ENCODE measurements at regions not wholly inside any gene's neighbourhood (a gene's known extent, or its start where the extent isn't known, plus 50 kb on each side); places are given as distances from the start of the nearest gene placed in this dataset.

DNA sequence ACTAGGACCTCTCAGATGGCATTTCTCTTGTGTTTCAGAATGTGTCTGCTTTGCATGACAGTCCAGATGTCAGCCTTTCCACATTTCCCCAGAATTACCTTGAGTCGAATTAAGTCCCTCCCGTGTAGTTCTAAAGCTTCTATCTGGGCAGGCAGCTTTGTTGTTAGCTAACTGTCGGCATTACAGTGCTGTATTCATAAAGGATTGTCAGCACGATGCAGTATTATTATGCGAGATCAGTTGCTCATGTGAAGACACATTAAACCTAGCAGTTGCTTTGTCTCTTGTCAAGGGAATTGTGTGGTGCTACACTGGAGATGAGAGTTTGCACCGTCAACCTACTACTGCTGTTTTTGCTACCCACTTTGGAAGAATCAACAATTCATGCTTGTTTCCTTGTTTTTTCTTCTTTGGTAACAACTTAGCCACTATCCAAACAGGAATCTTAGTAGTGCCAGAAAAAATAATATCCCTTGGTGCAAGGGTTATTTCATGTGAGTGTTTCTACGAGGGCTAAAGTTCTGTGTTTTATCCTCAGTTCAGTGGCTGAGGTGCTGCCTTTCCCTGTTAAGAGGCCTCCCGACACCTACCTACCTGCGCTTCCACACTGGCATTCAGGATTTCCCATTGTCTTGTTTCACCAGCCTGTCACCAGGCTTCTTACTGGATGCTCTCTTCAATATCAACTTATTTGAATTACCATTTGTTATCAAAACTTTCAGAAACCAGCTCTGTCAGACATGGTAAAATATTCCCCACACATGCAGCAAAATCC, 297.9 kb upstream of the G2E3 start:
- no peaks in the 10 kb centered on the region for H3K9me3 ChIP-seq (ENCODE audit: low read depth)
- TF ChIP-seq, protein P1, sequence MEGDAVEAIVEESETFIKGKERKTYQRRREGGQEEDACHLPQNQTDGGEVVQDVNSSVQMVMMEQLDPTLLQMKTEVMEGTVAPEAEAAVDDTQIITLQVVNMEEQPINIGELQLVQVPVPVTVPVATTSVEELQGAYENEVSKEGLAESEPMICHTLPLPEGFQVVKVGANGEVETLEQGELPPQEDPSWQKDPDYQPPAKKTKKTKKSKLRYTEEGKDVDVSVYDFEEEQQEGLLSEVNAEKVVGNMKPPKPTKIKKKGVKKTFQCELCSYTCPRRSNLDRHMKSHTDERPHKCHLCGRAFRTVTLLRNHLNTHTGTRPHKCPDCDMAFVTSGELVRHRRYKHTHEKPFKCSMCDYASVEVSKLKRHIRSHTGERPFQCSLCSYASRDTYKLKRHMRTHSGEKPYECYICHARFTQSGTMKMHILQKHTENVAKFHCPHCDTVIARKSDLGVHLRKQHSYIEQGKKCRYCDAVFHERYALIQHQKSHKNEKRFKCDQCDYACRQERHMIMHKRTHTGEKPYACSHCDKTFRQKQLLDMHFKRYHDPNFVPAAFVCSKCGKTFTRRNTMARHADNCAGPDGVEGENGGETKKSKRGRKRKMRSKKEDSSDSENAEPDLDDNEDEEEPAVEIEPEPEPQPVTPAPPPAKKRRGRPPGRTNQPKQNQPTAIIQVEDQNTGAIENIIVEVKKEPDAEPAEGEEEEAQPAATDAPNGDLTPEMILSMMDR (IDR thresholded peaks at IDR 0.05; ENCODE audit: low read depth, low read length) = no peak

GRCh38 chr14:30264161-30264560, 294.8 kb upstream of the G2E3 start:
- Histone ChIP-seq H3K36me3 (no peaks in the 10 kb centered on the region), H3K9me3 (ENCODE audit: low read depth) (no peaks in the 10 kb centered on the region), H3K27me3 (no peaks in the 10 kb centered on the region), H3K4me1 (ENCODE audit: low read depth) (no peaks in the 10 kb centered on the region), H3K27ac (no peak overlapping the region), H3K4me3 (no peak overlapping the region)
- TF ChIP-seq, protein P1 (IDR thresholded peaks at IDR 0.05; ENCODE audit: low read depth, low read length) = no peak
- DNase-seq (ENCODE audit: low read depth in 1 of 2, low spot score in 1 of 2) = no peak

More for the DNA sequence above, 297.9 kb upstream of the G2E3 start:
- Histone ChIP-seq H3K36me3 (no peaks in the 10 kb centered on the region), H3K27ac (no peak overlapping the region), H3K4me1 (ENCODE audit: low read depth) (no peaks in the 10 kb centered on the region), H3K27me3 (no peaks in the 10 kb centered on the region), H3K4me3 (no peak overlapping the region)
- DNase-seq (ENCODE audit: low read depth in 1 of 2, low spot score in 1 of 2) = no peak

- Histone ChIP-seq H3K27ac (no peak overlapping the region), H3K4me1 (ENCODE audit: low read depth) (no peaks in the 10 kb centered on the region), H3K27me3 (no peaks in the 10 kb centered on the region), H3K4me3 (no peak overlapping the region), H3K36me3 (no peaks in the 10 kb centered on the region), H3K9me3 (ENCODE audit: low read depth) (no peaks in the 10 kb centered on the region)
- TF ChIP-seq, protein P1 (IDR thresholded peaks at IDR 0.05; ENCODE audit: low read depth, low read length) = no peak
- DNase-seq (ENCODE audit: low read depth in 1 of 2, low spot score in 1 of 2) = no peak
Observed at GRCh38 chr14:30266290-30266689, 292.7 kb upstream of the G2E3 start.

DNA sequence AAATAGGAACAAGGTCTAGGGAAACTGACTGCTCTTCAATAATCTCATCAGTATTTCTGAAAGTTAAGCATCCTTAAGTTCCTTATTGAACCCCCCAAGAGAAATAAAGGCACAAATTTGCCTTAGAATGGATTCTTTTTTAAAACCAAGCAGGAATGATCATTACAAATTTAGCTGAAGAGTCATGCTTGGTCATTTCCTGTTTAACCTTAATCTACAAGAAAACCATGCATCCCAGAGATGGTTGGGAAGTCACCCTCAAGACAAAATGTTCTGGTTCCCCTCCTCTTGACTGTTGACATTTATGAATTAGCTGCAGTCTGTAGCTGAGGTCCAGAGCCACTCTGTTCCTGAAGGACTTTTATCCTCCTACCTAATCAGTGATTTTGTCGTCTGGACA, 291.8 kb upstream of the G2E3 start:
- Histone ChIP-seq H3K27ac (no peak overlapping the region), H3K4me3 (no peak overlapping the region), H3K4me1 (ENCODE audit: low read depth) (no peaks in the 10 kb centered on the region), H3K9me3 (ENCODE audit: low read depth) (no peaks in the 10 kb centered on the region), H3K27me3 (no peaks in the 10 kb centered on the region), H3K36me3 (no peaks in the 10 kb centered on the region)
- TF ChIP-seq, protein P1 (IDR thresholded peaks at IDR 0.05; ENCODE audit: low read depth, low read length) = no peak
- DNase-seq (ENCODE audit: low read depth in 1 of 2, low spot score in 1 of 2) = peak in 1 of 2 donors; percentile 30

DNA sequence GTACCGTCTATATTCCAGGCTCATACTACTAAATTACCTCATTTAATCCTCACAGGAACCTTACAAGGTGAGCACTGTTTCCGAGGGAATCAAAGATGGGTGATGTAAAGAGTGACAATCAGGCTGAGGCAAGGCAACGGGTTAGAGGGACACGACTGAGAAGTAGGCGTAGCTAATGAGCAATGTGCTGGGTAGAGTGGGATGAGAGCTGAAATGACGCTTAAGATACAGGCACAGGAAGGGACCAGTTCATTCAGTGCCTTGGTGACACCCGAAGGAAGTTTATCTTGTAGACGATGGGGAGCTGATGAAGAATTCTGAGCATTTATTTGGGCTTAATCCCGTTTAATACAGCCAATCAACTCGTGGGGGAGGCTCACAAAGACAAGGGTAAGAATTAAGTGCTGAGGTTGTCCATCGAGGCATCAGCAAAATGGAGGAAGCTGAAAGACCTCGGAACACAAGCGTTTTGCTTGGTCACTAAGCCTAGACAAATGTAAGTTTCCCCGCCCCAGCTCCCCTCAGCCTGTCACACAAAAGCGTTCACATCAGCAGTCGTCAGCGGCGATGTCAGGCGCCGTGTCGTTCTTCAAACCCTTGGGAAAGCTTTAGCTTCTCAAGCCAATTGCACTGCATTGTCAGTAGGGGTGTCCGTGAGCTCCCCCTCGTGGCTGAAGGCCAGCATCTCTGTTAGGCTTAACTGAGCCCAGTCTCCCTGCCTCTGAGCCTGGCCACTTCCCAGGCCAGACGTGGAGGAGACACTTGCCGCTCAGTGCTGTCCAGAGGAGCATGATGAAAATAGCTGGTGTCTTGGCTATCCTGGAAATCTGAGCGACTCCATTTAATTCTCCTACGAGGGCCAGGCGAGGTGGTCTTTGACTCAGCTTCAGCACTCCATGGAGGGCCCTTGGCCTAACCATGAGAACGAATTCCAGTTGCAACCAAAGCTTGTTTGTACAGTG, 288.5 kb upstream of the G2E3 start:
- H3K27ac ChIP-seq = no peak overlapping the region
- peak; percentile 87 to 88 for DNase-seq (ENCODE audit: low read depth in 1 of 2, low spot score in 1 of 2)
- H3K4me1 ChIP-seq (ENCODE audit: low read depth) = peaks cover 8% of the 10 kb centered on the region

More for the DNA sequence above, 288.5 kb upstream of the G2E3 start:
- no peak overlapping the region for H3K4me3 ChIP-seq
- no peaks in the 10 kb centered on the region for H3K36me3 ChIP-seq
- H3K27me3 ChIP-seq = no peaks in the 10 kb centered on the region
- H3K9me3 ChIP-seq (ENCODE audit: low read depth) = no peaks in the 10 kb centered on the region
- TF ChIP-seq, protein P1 (IDR thresholded peaks at IDR 0.05; ENCODE audit: low read depth, low read length) = peak; percentile 98
